GM12891 (cell line): ENCODE measurements at regions not wholly inside any gene's neighbourhood (a gene's known extent, or its start where the extent isn't known, plus 50 kb on each side); places are given as distances from the start of the nearest gene placed in this dataset.

Experiments
- PAX5 ChIP-seq: IDR thresholded peaks from 2 replicates; pipeline ENCODE4 v1.6.1; 2011; ENCODE audit warnings: low read length, moderate library complexity, mild to moderate bottlenecking; ENCODE audit not compliant: insufficient read depth, severe bottlenecking
- POLR2A ChIP-seq: IDR thresholded peaks from 2 replicates; pipeline ENCODE4 v1.6.1; 2011; ENCODE audit warnings: low read depth, low read length, control low read depth

- no peak for TF ChIP-seq POLR2A
- TF ChIP-seq PAX5 = no peak
Measured at GRCh38 chr2:5939553-5939952, 247.4 kb downstream of the SOX11 start.
